ENCODE measurements at regions not wholly inside any gene's neighbourhood (a gene's known extent, or its start where the extent isn't known, plus 50 kb on each side); places are given as distances from the start of the nearest gene placed in this dataset.
A peak's percentile ranks its signal among the peaks of the same experiment; 100 is the strongest.

- DNase-seq, result no peak
Measured at GRCh38 chr14:97538749-97539410, 741.7 kb downstream of the VRK1 start.

- DNase-seq, result no peak
Measured at GRCh38 chr14:97539411-97539795, 742.2 kb downstream of the VRK1 start.

GRCh38 chr14:97539884-97540283 lies 742.7 kb downstream of the VRK1 start:
- DNase-seq, result no peak

GRCh38 chr14:97543221-97543620 lies 746.0 kb downstream of the VRK1 start:
- no peak for DNase-seq

GRCh38 chr14:97543816-97544215 lies 746.6 kb downstream of the VRK1 start:
- DNase-seq, result no peak

- no peak for DNase-seq
Measured at GRCh38 chr14:97544571-97544970, 747.4 kb downstream of the VRK1 start.

GRCh38 chr14:97546491-97547230 lies 749.5 kb downstream of the VRK1 start:
- DNase-seq, result no peak

GRCh38 chr14:97550463-97550862 lies 753.3 kb downstream of the VRK1 start:
- no peak for DNase-seq

GRCh38 chr14:97554597-97554996 lies 757.4 kb downstream of the VRK1 start:
- DNase-seq, result no peak

- no peak for DNase-seq
Measured at GRCh38 chr14:97564334-97564733, 767.2 kb downstream of the VRK1 start.

GRCh38 chr14:97571201-97571600 lies 774.0 kb downstream of the VRK1 start:
- DNase-seq, result no peak

GRCh38 chr14:97571866-97572555 lies 774.8 kb downstream of the VRK1 start:
- DNase-seq, result no peak

GRCh38 chr14:97572583-97573458 lies 775.6 kb downstream of the VRK1 start:
- DNase-seq, result no peak

GRCh38 chr14:97575677-97576076 lies 778.5 kb downstream of the VRK1 start:
- DNase-seq, result no peak

GRCh38 chr14:97578982-97579548 lies 781.9 kb downstream of the VRK1 start:
- DNase-seq, result no peak

- DNase-seq, result no peak
Measured at GRCh38 chr14:97581016-97581415, 783.8 kb downstream of the VRK1 start.

GRCh38 chr14:97582022-97582421 lies 784.8 kb downstream of the VRK1 start:
- DNase-seq, result no peak

- no peak for DNase-seq
Measured at GRCh38 chr14:97584528-97584927, 787.3 kb downstream of the VRK1 start.

- no peak for DNase-seq
Measured at GRCh38 chr14:97592341-97592980, 795.3 kb downstream of the VRK1 start.

GRCh38 chr14:97594306-97594705 lies 797.1 kb downstream of the VRK1 start:
- DNase-seq, result no peak

GRCh38 chr14:97602438-97603117 lies 805.4 kb downstream of the VRK1 start:
- peak; percentile 50 to 59 for DNase-seq

GRCh38 chr14:97603201-97603600 lies 806.0 kb downstream of the VRK1 start:
- DNase-seq, result peak; percentile 17 to 32
